ENCODE measurements at regions not wholly inside any gene's neighbourhood (a gene's known extent, or its start where the extent isn't known, plus 50 kb on each side); places are given as distances from the start of the nearest gene placed in this dataset.

DNA sequence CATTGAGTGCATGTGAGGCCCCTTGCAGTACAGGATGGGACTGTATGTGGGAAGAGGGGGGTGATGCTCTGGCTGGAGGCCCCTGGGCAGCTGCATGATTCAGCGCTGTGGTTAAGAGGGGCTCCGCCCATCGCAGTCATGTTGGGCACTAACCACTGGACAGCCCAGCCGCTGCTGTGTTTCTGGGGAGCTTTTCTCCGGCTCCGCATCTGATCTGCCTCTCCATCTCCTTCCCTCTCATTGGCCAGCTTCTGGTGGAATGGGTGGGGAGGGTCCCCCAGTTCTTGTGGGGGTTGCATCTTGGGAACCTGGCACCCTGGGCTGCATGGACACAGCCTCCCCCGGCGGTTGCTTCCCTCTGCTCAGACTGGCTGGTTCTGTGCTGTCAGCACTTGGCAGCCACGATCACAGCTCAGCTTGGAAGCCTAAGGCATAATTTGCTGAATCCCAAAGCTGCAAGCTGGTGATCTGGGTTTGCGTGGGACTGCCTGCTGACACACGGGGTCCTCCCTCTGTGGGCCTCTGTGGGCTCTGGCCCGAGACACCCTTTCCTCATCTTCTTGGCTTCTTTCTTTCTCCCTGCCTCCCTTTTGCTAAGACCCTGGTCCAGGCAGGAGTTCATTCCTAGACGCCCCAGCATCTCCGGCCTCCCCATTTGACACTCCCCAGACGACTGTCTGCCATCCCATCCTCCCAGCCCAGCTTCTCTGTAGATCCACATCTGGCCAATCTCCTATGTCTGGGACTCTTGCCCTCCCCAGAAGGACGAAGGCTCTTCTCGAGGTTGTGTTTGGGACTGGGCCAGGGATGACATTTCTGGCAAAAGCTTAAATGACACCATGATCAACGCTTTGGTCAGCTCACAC is 168.3 kb downstream of the SEC14L1 start:
- DNase-seq: no peak

DNA sequence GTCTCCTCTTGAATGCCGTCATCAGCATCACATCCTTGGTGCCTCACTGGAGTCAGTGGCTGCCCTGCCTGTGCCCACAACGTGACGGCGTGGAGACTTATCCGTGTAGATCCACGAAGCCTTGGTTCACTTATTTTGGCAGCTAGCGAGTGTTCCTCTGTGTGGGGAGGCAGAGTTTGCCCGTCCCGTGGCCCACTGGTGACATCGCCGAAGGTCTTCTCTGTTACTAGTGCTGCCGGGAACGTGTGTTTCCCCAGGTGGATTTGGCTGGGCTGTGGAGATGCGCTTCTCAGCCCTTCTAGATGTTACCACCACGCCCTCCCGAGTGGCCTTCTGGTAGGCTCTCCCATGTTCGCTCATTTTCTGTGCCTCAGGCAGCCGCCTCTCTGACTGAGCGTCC is 169.6 kb downstream of the SEC14L1 start:
- no peak for DNase-seq

DNA sequence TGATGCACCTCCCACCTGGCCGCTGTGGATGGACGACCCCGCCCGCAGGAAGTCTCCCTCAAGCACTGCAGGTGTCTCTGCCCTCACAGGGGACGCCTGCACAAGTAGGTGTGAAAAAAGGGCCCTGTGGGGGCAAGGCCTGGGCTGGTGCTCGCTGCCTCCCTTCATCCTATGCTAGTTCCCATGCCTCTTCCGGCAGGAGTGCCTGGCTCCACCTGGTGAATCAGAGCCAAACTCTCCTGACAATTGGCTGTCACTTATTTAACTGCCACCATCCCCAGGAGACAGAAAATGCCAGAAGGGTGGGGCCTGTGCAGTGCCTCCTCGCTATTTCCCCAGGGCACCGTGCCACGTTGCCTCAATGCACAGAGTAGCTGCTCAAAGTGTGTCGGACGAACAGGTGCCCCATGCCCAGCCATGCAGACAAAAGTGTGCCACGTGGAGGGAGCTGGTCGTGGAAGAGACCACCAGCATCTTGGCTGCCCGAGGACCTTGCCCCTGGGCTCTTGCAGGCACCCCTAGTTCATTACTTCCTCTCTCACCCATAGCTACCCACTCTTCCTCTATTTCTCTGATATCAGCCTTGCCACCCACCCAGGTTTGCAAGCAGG is 170.7 kb downstream of the SEC14L1 start:
- DNase-seq: no peak

DNA sequence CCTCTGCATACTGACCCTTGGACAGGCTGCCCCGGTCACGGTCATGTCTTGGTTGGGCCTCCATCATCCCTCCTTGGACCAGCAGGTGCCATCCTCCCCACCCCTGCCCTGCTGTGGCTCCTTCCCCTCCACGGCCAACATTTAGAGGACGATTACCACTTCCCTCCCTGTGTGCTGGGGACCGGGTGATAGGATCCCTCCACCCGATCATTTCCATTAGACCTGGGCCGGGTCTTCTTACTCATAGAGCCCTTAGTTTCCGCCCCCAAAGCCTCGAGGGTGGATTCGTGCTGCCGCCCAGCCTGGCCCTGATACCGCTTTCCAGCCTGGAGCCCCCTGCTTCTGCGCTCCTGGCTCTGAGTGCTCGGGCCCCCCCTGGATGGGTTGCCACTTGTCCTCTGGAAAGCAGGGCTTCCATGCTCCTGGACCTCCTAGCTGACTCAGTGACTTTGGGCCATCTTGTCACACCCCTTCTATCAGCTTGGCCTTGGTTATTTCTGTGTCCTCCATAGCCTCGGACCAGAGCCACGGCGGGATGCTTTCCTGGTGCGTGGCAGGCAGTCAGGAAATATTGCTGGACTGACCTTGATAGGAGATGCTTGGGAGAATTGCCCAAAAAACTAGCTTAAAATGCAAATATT is 171.4 kb downstream of the SEC14L1 start:
- no peak for DNase-seq

DNA sequence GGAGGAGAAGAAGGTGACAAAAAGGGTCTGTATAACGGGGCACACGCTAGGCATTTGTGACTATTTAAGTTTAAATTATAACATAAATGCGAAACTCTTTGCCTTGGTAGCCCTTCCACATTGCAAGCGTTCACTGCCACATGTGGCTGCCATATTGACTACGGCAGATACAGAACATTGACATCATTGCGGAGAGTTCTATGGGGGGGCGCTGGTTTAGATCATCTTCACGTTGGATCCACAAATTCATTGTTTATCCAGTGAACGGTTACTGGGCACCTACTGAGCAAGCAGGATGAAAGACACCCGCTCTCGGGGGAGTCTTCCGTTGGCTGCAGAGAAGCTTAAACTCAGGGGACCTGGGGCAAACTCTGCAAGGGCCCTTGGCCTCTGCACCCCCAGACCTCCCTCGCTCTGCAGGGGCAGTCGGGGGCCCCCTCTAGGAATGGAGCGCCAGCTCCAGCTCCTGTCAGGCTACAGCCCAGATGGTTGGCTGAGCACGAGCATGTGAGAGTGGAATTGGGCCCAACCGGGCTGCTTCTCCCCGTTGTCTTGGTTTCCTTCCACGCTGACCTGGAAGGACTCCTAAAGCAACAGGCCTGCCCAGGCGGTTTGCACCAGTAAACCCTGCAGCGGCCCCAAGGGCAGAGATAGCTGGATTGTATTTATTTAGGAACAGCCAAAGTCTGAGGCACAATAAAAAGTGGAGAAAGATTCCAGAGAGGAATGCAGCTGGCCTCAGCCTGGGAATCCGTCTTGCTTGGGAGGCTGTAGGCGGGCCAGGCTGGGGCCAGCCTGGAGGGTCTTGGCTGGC is 172.2 kb downstream of the SEC14L1 start:
- no peak for DNase-seq

DNA sequence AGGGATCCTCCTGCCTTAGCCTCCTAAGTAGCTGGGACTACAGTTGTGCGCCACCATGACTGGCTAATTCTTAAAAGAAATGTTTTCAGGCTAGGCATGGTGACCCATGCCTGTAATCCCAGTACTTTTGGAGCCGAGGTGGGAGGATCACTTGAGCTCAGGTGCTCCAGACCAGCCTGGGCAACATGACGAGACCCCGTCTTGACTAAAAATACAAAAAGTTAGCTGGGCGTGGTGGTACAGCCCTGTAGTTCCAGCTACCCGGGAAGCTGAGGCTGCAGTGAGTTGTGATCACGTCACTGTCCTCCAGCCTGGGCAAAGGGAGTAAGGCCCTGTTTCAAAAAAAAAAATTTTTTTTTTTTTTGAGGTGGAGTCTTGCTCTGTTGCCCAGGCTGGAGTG is 173.1 kb downstream of the SEC14L1 start:
- no peak for DNase-seq

DNA sequence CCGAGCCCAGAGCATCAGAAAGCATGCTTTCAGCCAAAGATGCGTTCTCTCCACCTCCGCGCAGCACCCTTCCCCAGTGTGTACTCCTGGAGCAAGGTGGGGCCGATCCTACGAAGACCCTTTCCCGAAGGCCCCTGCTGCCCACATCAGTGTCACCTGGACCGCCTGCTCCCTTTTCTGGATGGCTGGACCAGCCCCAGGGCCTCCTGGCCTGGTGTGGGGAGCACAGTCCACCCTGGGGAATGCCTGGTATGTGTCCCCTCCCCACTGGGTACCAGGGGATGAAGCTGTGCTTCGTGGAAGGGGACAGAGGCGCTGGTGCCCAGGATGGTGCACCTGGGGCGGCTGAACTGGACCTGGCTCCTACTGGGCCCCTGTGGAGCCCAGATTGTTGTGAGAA is 173.8 kb downstream of the SEC14L1 start:
- no peak for DNase-seq

DNA sequence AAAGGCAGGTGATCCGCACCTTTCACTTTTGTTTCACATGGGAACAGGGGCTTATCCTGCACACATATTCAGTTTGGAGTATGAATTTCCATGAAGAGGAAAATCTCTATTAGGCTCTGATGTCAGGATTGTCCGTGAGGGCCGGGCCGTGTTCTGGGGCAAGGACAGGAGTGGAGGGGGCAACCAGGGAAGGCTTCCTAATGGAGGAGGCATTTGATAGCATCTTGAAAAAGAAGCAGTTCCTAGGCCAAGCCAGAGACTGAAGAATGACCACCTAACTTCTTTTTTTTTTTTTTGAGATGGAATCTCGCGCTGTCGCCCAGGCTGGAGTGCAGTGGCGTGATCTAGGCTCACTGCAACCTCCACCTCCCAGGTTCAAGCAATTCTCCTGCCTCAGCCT is 174.2 kb downstream of the SEC14L1 start:
- DNase-seq: no peak

DNA sequence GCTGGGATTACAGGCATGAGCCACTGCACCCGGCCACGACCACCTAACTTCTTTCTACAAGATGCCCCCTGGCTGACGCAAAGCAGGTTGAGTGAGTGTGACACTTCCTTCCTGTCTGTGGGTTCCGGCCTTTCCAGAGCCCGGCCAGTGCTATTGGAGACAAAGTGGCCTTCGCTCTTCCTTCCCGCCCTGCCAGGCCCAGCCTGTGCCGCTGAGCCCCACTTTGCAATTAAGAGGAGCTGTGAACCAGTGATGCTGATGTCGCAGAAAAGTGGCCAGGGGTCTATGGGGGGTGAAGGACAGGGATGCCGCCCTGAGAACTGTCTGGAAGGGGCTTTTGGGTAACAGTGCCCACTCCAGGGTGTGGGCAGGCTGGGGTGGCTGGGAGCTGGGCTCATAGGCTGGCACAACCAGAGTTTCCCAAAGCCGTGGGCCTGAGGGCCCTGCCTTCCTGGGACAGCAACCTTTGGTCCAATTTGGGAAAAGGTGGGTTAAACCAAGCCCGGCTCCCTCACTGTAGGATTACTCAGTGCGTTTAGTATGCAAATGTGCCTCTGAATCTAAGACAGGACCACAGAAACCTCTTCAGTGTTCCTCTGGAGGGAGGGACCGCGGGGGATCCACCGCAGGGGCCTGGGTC is 174.9 kb downstream of the SEC14L1 start:
- no peak for DNase-seq

DNA sequence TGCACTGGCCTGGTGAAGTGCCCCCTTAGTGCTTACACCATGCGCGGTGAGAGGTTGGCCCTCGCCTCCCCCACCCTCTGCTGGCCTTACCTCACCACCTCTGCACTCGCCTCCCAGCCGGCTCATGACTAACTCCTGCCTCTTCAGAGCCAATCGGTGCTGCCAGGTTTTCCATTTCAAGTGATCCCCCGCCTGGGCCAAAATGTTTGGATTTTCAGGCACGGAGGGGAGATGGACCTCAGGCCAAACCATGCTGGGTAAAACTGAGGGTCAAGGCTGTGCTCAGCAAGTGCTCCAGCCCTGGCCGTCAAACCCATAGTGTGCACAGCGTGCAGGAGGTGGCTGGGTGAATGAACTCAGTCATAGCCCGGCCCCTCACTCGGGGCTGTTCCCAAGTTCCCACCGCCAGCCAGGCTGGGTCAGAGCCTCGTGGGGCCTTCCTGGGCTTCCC is 175.4 kb downstream of the SEC14L1 start:
- DNase-seq: no peak

DNA sequence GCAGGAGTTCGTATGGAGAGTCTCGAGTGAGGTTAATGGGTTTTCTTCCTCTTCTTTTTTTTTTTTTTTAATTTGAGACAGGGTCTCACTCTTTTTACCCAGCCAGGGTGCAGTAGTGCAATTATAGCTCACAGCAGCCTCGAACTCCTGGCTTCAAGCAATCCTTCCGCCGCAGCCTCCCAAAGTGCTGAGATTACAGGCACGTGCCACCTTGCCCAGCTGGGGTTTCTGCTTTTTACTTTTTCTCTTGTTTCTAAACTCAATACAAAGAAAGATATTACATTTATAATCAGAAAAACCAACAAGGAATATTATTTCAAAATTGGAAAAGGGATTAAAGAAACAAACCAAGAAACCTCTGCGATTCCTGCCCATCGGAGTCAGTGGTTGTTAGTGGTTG is 175.9 kb downstream of the SEC14L1 start:
- DNase-seq: no peak

DNA sequence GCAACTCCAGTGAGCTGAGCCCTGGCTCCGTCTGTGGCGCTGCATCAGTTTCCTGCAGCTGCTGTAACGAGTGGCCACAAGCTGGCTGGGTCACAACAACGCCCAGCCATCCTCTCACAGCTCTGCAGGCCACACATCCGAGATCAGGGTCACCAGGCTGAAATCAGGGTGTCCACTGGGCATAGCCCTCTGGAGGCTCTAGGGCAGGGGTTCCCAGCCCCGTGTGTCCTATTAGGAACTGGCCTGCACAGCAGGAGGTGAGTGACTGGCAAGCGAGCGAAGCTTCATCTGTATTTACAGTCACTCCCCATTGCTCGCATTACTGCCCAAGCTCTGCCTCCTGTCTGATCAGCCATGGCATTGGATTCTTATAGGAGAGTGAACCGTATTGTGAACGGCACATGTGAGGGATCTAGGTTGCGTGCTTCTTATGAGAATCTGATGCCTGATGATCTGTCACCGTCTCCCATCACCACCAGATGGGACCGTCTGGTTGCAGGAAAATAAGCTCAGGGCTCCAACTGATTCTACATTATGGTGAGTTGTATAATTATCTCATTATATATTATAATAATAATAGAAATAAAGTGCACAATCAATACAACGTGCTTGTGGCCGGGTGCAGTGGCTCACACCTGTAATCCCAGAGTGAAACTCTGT is 176.5 kb downstream of the SEC14L1 start:
- no peak for DNase-seq

DNA sequence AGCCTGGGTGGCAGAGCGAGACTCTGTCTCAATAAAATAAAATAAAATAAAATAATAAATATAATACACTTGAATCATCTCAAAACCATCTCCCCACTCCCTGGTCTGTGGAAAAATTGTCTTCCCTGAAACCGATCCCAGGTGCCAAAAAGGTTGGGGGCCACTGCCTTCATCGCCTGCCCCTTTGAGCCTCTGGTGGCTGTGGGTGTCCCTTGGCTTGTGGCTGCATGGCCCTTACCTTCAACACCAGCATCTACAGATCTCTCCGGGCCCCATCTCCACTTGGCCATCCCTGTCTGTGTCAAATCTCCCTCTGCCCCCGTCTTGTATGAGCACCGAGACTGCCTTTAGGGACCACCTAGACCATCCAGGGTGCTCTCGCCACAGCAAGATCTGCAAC is 177.3 kb downstream of the SEC14L1 start:
- DNase-seq: no peak

DNA sequence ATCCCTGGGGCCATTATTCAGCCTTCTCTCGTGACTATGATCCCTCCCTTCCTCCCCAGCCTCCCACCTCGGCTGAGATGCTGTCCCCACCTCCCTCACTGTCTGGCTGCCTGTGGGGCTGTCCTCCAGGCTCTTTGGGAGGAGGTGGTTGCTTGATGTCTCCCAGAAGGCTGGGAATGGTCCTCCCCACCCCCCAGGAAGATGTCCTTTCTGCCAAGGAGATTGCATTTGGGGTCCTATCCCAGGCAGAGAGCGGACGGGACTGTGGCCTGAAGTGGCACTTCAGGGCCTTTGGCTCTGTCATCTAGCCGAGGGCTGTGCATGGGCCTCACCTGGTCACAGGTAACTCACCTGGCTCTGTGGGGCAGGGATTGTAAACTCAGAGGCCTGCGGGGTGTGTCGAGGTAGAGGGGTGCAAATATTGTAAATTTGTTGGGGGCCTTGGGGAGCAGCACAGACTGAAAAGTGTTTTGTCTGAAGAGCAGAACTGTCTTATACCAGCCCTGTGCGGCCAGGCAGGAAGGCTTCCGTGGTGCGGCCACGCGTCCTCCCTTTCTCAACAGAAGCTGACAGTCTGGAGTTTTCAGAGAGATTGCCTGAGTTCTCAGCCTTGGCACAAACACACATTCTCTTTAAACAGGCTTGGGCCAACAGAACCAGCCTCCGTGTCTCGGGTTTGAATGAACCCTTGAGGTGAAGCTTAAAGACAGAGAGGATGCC is 177.9 kb downstream of the SEC14L1 start:
- DNase-seq: no peak

DNA sequence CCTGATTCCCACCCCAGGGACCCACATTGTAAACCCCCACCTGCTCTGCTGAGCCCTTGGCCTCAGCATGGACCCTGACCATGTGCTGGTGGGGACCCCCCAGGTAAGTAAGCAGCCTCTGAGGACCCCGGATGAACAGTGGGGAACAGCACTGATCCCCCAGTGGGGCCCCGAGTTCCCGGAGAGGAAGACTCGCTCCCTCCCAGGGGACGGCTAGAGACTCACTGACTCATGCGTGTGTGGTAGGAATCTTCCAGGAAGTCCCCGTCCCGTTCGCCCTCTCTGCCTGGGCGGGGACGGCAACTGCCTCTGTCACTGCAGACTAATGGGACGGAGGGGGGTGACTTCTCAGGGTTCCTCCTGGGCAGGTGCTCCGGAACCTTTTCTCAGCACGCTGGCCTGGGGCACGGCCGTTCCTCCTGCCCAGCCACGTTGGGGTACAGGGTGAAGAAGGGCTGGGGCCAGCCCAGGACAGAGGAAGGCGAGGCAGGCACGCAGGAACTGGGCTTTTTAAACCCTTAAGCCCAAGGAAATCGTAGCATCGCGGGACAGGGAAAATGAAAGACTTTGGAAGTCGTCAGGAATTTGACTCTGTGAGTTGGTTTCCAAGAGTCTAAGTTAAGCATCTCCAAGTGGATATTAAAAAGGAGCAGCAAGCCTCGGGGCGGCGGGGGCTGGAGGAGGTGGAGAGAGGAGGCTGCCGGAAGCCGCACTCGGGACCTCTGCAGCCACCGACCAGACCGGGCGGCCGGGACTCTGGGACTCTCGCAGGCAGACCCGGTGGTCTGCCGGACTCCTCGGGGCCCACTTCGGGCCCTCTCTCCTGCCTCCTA is 178.7 kb downstream of the SEC14L1 start:
- no peak for DNase-seq

DNA sequence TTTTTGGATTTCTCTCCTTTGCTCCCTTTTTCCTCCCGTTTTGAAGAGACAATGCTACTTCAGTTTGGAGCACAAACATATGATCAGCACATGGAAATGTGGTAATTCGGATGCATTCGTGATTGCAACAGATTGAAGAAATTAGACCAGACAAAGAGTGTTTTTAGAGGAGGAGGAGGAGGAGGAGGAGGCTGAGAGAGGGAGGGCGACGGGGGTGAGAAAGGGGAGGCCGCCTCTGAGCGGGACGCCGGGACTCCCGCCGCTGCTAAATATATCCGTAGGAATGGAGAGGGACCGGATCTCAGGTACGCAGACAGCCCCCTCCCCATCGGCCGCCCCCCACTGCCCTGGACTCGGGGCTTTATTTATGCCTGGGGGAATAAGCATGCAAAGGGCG is 179.3 kb downstream of the SEC14L1 start:
- no peak for DNase-seq

DNA sequence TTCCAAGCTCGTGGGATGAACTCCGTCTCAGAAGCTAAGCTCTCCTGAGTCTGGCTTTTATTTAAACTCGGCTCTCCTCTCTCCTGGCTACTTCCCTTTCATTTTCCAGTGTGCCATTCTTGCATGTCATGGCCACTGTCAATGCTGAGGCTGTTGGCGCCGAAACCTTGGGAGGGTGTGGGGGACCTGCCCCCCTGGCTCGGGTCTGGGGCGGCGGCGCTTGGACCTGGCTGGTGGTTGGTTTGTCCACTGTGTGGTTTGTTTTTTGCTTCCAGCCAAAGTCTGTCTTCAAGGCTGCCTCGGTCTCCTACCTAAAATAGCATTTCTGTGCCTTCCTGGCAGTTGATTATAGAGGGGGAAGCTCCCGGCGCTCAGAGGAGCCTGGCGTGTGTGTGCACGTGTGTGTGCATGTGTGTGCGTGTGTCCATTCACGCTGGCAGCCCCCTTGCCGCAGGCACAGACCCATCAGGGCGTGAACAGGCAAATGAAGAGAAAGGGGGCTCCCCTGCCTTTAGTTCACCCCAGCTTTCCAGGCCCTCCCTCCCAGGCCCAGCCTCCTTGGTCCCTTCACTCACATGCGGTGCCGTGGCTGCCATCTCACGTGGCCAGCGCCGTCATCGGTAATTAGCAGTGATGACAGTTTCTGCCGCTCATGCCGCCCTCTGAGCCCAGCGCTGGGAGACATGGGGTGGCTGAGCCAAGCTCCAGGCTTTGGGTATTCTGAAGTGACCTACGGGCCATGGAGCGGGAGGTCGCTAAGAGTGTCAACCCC is 179.9 kb downstream of the SEC14L1 start:
- DNase-seq: no peak

DNA sequence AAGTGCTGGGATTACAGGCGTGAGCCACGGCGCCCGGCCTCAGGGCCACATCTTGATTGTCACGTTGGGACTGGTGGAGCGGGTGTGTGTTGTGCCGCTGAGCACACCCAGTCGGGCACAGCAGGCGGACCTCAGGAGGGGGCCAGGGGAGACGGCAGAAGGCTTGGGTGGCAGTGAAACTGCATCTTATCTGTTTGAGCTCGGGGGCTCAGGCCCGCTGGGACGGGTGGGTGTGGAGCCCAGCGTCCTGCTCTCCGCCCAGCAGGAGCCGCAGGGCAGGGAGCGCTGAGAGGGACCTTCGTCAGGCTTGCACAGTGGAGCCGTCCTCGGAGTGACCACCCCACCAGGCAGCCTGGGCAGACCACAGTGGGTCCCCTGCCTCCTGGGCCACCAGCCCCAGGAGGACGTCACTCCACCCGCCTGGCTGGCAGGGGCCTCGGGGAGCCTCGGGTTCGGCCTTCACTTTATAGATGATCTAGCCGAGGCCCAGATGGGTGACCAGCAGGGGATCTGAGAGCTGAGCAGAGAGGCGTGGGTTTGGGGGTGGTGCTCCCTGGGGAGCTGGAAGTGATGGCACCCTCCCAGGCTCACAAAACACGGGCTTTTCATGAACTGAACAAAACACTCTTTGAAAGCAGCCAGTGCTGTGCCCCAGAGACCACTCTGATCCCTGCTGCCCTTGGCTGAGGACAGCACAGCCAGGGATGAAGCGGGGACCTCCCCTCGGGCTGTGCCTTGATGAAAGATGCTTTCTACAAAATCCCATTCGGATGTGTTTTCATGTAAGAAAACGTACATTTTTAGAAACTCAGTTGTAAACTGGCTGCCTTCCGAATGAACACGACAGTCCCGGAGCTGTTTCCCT is 181.1 kb downstream of the SEC14L1 start:
- no peak for DNase-seq
